GM12864 (cell line): ENCODE measurements at regions not wholly inside any gene's neighbourhood (a gene's known extent, or its start where the extent isn't known, plus 50 kb on each side); places are given as distances from the start of the nearest gene placed in this dataset.

Experiments used
- DNase-seq: peaks from one replicate; pipeline ENCODE4 v3.0.0-alpha.2; 2011; ENCODE audit warnings: low read depth
- H3K4me3 ChIP-seq: 2 replicates; pipeline ENCODE4 v1.5.1; 2011; ENCODE audit warnings: mild to moderate bottlenecking, low read depth, low read length, control low read depth
- TF ChIP-seq, protein P1 (sequence below): IDR thresholded peaks from 2 replicates; pipeline ENCODE4 v1.5.1; 2011; ENCODE audit warnings: low read depth, mild to moderate bottlenecking, moderate library complexity, low read length, control low read depth, inconsistent platforms; ENCODE audit errors: missing control alignments

DNA sequence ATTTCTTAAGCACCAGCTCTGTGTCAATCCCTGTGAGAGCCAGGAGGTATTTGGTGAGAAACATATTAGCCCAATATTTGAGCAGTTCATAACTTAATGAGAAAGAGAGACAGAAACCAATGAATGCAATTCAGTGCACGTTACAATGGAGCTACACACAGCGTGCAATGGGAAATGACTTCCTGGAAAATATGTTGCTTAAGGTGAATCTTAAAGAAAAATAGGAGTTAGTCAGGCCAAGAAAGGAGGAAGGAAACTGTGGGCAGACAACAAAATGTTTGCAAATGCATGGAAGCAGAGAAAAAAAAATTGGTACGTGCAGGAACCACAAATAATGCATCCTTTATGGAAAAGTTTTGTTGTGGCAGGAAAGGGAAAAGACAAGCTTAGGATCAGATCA, 481.7 kb downstream of the BCAT1 start:
- no peak overlapping the region for H3K4me3 ChIP-seq
- DNase-seq: no peak
- TF ChIP-seq, protein P1, sequence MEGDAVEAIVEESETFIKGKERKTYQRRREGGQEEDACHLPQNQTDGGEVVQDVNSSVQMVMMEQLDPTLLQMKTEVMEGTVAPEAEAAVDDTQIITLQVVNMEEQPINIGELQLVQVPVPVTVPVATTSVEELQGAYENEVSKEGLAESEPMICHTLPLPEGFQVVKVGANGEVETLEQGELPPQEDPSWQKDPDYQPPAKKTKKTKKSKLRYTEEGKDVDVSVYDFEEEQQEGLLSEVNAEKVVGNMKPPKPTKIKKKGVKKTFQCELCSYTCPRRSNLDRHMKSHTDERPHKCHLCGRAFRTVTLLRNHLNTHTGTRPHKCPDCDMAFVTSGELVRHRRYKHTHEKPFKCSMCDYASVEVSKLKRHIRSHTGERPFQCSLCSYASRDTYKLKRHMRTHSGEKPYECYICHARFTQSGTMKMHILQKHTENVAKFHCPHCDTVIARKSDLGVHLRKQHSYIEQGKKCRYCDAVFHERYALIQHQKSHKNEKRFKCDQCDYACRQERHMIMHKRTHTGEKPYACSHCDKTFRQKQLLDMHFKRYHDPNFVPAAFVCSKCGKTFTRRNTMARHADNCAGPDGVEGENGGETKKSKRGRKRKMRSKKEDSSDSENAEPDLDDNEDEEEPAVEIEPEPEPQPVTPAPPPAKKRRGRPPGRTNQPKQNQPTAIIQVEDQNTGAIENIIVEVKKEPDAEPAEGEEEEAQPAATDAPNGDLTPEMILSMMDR: no peak

DNA sequence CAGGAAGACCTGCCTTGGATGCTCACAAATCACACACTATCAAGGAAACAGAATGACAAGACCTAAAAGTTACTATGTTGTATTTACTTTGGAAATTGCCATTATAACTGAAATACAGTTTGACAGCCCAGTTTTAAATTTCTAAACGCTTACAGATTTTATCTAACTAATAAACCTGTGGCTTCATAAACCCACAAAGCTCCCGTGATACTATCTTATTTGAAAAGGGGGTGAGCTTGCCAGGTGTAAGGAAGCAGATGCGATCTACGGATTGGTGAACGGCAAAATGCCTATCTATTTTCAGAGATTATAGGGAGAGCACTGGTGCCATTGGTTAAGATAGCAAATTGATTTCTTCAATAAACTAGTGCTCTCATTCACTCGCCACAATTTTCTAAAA, 485.5 kb downstream of the BCAT1 start:
- no peak for DNase-seq
- TF ChIP-seq, protein P1: no peak
- no peak overlapping the region for H3K4me3 ChIP-seq

DNA sequence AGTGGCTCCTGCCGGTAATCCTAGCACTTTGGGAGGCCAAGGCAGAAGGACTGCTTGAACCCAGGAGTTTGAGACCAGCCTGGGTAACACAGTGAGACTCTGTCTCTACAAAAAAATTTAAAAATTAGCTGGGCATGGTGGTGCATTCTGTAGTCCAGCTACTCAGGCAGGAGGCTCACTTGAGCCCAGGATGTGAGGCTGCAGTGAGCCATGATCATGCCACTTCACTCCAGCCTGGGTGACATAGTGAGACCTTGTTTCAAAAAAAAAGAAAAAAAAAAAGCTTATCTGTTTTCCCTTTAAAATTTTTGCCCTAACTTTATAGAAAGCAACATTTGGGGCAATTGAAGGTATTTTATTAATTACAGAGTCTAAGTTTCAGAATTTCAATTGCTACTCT, 486.0 kb downstream of the BCAT1 start:
- TF ChIP-seq, protein P1: no peak
- no peak for DNase-seq
- no peak overlapping the region for H3K4me3 ChIP-seq

DNA sequence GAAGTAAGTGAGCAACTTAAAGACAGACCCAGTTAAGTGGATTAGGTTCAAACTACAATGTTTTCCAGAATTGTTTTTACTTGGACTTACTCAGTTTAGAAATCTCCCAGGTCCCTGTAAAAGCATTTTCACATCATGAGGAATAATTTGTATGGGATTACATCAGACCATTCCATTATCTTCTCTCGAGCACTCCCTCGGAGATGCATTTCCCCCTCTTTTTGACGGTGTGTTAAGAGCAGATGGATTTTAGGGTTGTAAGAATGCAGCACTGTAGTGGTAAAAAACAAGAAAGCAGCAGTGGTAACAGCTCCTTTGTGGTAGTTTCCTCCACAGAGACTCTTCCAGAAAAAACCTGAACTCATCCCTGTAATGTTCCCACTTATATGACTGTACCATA, 488.4 kb downstream of the BCAT1 start:
- DNase-seq: no peak
- TF ChIP-seq, protein P1: no peak
- no peak overlapping the region for H3K4me3 ChIP-seq

DNA sequence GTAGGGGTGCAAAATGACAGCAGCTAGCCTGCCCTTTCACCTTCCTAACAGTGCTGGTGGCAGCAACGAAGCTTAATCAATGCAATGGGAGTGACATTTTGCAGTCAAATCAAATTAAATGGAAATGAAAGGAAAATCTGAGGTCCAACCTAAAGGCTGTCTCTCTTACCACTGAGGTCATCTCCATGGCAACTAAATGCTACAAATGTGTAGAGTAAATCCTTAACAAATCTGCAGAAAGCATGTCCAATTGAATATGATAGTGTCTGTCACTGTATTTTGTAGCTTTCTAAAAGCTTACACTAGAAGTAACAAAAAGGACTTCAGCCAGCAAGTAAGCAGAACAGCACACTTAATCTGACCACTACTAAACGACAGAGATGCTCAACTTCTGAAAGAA, 488.8 kb downstream of the BCAT1 start:
- H3K4me3 ChIP-seq: no peak overlapping the region
- TF ChIP-seq, protein P1: no peak
- DNase-seq: no peak

DNA sequence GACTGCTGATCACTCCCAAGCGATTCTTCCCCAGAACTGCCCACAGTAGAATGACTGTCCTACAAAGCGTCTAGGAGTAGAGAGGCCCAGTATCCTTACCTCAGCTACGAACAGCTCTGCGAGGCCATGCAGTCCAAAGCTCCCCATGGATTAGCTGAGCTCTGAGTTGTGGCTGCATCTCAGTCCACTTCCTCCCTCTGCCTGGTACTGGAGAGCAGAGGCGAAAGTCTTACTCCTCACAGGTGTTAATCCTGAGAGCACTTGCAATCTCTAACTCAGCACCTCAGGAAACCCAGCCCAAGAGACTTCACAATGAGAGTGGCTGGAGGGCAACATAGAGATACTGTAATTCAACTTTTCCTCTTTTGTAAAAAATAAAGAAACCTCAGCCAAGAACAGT, 493.1 kb downstream of the BCAT1 start:
- no peak overlapping the region for H3K4me3 ChIP-seq
- TF ChIP-seq, protein P1: no peak
- no peak for DNase-seq

DNA sequence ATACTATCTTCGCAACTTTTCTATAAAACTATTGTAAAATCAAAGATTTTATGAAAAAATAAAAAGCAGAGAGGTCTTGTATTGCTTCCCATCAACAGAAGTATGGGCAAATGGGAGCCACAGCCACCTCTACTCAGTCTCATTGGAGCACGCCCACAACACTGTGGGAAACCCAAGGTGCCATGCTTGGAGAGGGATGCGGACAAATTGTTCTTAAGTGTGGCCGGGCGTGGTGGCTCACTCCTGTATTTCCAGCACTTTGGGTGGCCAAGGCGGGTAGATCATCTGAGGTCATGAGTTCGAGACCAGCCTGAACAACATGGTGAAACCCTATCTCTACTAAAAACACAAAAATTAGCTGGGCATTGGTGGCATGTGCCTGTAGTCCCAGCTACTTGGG, 498.2 kb upstream of the SOX5 start:
- TF ChIP-seq, protein P1: no peak
- DNase-seq: no peak
- H3K4me3 ChIP-seq: no peak overlapping the region
